ENCODE measurements at regions not wholly inside any gene's neighbourhood (a gene's known extent, or its start where the extent isn't known, plus 50 kb on each side); places are given as distances from the start of the nearest gene placed in this dataset.

DNA sequence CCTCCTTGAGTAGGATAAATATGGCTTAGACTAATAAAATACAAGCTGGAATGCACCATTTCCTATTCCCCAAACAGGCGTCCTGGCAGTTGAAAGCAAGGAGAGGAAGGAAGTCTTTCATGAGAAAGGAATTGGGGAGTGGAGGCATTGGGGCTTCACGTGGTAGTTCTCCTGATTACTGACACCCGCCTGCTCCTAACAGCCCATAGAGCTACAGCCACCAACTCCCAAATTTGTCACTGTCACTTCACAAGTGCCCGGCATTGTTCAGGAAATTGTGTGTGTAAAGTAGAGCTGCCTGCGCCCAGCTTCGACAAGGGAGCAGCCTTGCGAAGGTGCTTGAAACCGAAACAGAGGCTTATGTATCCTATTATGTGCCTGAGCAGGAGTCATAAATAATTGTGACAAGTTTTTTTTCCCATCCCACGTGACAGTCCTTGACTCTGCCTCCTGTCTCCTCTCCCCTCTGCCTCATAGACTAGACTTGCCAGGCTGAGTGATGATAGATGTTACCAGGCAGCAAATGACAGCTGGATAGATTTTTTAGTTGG is 301.7 kb upstream of the ZFP64 start:
- DNase-seq = no peak

DNA sequence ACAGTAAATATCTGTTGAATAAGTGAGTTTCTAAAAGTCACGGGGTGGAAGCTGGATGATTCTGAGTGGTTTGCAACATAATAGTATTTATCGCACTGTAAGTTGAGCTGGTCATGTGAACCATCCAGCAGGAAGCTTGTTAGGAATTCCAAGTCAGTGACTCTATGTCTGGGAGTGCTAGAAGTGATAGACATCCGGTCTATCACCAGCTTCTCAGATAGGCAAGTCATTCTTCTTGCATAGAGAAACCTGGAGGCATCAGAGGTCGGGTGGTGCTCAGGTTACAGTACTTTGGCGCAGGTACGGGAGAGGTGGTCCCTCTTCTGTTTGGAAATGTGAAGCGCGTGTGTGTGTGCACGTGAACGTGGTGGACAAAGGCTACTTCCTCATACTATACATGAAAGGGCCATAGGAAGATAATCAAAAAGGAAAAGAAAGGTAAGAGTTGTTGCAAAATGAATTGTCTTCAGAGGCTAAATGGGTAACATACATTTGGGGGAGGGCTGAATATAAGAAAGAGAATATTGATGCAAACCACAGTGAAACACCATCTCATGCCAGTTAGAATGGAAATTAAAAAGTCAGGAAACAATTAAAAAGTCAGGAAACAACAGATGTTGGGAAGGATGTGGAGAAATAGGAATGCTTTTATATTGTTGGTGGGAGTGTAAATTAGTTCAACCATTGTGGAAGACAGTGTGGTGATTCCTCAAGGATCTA is 299.3 kb upstream of the ZFP64 start:
- DNase-seq = no peak

DNA sequence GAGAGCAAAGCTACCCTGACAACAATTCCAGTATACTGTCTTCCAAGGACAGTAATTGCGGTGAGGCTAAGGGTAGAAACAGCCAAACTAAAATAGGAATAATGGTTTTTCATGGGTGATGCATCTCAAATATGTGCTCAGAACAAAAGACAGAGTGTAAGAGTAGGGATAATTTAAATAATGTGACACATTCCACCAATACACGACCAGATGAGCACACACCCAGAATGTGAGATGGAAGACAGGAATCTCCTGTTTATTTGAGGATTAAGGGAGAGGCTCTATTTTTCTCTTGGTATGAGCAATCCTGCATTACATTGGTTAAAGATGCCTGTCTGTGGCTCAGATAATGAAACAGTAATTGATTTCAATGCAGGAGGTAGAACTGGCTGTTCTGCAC is 292.9 kb upstream of the ZFP64 start:
- no peak for DNase-seq

DNA sequence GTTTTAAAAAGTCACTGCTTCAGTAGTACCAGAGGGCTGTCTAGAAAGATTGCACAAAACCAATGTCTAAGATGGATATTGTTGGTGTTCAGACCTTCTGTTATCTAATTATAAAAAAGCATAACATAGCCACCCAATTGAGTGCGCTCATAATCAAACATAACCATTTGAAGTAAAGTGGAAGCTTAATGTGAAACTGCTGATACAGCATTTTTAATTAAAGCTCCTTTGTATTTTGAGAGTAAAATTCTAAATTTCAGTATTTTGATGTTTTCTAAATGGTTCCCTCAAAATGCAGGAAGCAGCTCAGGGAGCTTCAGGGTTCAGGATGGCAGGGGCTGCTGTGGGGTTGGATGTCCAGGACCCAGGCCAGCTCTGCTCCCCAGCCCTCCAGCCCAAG is 291.8 kb upstream of the ZFP64 start:
- DNase-seq = no peak

DNA sequence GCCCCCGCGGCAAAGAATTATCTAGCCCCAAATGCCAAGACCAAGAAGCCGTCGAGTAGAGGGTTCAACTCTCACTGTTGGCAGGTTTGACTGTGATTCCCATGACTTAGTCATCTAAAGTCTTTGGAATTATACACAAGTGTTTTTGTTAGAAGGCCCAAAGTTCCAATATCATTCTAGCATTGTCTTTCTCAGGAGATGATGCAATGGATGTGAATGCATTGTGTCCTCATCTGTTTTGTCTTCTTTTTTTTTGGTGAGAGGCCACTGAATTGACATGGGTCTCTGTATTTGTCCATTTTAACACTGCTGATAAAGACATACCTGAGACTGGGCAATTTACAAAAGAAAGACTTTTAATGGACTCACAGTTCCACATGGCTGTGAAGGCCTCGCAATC is 290.5 kb upstream of the ZFP64 start:
- no peak for DNase-seq

DNA sequence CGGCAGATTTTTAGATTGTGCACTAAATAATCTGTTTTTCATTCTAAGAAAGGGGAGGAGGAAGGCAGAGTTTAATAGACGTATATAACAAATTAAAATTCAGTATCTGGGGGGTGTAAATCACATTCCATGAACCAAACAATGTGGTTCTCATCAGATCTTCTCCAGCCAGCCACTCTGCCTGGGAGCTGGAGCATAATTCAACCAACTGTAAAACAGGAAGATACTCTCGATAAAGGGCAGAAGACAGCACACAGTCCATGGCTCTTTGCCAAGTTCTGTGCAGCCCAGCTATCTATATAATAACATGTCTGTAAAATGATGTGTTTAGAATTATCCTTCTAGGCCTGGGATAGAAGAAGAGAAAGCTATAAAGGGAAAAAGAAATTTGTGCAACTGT is 289.9 kb upstream of the ZFP64 start:
- DNase-seq = no peak

DNA sequence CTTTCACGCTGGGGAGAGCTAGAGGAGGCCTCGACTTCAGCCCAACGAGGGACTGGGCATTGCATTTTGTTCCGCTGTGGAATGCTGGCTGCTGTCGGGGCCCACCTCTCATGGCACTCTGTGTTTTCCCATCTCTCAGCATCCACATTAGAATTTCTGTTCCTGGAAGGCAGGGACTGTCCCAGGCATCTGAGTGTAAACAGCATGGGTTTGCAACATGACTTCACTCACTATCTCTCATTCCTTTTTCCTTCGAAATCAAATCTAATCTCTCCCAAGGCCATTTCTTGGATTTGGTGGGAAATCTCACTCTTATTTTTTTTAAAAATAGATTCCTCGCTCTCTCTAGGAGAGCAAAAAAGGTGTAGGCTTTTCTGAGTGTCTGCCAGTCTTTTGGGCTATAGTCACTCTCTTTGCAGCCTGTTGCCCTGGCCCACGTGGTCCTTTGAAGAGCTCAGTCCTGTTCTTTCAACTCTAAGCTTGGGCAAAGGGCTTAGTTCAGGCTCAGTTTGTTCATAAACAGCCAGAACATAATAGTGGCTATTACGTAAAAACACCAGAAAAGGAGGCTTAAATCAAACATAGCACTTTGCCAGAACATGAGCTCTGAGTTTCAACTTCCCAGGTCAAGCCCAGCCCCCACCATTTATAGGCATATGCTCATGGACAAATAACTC is 284.6 kb upstream of the ZFP64 start:
- DNase-seq = no peak

DNA sequence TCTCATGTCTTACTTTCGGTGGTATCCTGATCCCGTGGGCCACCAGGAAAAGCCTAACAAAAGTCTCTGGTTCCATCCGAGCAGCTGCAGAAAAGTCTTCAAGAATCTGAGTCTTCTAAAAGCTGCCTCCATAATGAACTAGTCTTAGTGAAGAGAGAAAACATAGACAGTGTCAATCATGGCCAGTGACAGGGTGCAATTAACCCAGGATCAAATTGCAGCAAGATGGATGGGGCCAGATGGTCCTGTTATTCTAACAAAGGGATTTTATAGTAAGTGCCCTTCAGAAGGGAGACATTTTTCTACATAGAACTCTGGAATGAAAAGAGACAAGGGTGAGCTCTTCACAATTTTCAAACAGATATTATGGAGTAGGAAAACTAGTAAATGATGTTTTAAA is 281.6 kb upstream of the ZFP64 start:
- no peak for DNase-seq

DNA sequence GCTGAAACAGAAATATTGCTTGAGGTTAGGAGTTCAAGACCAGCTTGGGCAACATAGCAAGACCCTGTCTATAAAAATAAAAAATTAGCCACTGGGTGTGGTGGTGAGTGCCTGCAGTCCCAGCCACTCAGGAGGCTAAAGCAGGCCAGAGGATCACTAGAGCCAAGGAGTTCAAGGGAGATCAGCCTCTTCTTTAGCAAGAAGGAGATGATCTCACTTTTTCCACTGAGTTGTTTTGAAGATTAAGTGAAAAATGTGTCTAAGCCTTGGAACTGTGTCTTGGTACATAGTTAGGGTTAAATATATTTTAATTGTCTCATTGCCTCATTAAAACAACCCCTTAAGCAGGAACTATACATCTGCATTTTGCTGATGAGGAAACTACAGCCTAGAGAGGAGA is 279.0 kb upstream of the ZFP64 start:
- no peak for DNase-seq

DNA sequence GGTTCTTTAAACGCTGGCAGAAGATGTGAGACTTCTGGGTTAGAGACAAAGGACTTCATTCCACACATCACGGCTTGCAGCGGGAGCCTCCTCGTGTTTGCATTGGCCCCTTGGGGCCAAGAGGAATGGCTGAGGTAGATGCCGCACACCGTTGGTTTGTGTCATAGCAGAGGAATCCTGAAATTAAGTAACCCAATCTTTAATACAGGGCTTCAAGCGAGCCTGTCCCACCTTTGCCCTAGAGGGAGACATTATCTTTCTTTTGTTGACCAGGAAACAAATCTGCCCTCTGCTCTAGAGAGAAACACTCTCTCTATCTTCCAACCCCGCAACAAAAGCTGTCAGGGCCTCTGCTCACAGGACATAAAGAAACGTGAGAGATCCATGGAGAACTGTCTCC is 277.5 kb upstream of the ZFP64 start:
- DNase-seq = no peak

DNA sequence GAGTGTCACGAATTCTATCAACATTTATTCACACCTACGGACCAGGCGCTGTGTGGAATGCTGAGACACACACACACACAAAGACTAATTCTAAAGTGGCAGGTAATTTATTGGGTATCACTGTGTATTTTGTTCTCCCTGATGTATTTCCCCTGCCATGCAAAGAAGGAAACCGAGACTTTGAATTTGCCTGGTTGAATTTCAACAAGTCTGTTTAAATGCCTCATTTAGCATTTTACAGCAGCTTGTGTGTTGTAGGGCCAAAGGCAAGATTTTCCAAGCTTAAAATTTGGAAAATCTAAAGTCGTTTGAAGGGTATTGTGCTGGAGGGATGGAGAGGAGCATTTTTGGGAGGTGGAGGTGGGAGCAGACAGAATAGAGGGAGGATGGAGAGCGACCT is 274.4 kb upstream of the ZFP64 start:
- no peak for DNase-seq

DNA sequence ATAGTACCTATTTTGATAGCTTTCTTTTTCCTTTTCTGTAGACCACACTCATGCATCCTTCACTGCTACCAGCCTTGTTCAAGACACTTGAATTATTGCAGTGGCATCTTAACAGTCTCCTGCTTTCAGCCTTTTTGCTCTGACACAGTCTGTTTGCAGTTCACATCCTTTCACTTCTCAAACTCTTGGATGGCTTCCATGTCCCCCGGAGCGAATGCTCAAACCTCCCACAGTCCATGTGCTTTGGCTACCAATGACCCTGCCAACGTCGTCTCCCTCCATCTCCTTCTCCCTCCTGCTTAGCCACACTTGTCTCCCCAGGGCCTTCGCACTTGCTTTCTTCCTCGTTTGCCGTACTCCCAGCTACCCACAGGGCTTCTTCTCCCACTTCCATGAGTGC is 270.0 kb upstream of the ZFP64 start:
- peak in 1 of 51 donors; percentile 1 for DNase-seq

DNA sequence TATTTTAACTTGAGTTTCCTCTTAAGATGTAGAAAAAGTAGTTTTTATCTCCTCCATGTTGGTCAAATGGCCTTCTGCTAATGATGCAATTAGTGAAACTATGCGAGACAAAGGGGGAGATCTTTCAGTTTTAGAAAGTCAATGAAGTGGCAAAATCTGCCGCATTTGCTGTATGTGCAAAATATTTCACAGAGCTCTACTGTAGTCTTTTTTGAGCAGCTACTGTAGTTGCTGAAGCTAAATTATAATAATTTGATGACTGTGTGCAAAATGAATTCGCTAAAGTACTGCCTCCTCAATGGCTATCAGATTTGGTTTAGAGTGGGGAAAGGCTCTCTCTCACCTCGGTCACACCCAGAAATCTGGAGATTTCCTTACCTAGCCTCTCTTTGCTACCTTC is 267.6 kb upstream of the ZFP64 start:
- DNase-seq = no peak

DNA sequence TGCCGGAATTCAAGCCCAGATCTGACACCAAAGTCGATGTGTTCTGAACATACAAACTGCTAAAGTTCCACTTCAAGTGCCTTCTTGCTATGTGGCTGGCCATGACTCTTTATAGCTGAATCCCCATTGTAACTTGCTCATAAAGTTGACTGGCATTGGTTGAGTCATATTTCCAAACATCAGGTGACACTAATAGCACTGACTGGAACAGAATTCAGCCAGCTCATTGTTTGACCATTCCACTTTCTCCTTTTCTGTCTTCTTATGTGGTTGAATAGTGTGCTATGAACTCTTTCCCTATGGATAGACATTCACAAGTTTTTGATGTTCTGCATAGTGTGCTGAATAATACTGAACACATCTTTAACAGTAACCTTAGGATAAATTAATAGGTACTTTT is 266.2 kb upstream of the ZFP64 start:
- DNase-seq = no peak

DNA sequence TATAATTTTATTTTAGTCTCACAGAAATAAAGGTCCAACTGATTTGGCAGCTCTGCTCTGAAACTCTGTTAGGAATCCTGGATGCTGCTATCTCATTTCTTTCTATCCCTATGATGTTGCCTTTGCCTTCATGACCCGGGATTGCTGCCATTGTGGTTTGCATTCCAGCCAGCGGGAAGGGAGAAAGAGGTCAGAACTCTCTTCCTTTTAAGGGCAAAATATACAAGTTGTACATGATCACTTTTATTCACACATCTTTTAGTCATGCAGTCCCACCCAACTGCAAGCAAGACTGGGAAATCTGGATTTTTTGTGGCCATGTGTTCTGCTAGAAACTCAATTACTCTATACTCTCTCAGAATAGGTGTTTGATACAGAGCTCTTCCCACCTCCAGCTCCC is 263.1 kb upstream of the ZFP64 start:
- DNase-seq = no peak

DNA sequence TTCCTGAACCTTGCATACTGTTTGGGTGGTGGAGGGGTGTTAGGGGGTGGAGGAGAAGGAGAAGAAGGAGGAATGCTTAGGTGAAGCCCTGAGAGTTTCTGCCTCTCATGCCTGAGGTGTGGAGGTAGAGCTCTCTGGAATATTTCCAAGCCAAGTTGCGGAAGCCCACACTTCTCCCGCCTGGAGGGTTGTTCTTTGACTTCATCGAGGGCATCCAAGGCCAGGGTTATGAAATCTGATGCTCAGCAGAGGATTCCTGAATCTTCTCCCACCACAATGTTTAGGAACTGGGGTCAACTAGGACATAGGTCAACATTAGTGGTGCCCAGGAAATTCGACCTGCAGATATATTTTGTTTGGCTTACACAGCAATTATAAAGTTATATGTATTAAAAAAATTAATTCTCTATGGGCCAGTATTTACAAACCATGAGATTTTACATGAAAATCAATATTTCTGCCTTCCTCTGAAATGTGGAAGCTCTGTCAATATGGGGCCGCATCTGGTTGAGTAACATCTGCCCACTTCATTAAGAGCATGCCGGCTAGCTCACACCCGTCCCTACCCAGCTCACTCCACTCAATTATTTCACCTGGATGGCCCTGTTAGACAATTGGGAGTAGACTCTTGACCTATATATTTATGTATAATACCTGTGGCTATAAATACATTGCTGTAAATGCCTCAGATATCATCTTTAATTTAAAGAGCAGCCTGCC is 257.1 kb upstream of the ZFP64 start:
- no peak for DNase-seq

DNA sequence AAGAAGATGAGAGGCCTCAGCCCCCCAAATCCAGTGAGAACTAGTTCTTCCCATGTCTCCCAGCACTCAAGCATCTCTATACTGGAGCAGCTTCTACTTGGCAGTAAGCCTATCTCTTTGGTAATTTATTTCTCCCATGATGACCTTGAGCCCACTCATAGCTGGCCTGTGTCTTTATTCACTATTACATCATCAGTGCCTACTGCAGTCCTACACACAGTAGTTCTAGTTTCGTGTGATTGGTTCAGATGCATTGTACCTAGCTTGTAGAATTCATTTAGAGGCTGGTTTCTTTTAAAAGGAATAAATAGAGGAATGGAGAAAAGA is 255.6 kb upstream of the ZFP64 start:
- DNase-seq = no peak

DNA sequence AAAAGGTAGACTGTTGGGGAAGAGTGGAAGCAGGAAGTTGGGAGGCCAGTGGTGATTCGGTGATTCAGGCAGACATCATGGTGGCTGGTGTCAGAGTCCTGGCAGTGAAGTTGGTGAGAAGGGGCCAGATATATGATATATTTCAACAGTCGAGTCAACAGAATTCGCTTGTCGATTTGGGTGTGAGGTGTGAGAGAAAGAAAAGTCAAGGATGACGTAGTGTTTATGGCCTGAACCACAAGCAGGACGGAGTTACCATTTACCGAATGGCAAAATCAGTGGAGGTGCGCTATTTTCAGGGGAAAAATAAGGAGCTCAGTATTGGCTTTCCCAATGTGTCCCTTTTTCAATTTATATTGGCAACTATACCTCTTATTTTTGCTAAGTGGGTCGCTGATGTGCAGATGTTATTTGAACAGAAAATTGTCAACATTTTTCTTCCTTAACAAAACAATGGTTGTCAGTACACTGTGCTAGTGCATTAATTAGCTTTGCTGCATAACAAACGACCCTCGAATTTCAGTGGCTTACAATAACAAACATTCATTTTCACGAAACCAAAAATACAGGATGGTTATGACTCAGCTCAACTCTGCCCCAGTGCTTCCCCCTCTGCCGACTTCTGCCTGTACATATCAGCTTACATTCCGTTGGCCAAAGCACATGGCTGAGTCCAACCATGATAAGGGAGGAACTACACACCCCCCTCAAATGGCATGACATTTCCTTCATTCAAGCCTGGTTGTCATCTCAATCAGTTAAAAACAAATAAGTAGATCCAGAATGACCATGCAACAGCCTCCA is 255.0 kb upstream of the ZFP64 start:
- DNase-seq = no peak

DNA sequence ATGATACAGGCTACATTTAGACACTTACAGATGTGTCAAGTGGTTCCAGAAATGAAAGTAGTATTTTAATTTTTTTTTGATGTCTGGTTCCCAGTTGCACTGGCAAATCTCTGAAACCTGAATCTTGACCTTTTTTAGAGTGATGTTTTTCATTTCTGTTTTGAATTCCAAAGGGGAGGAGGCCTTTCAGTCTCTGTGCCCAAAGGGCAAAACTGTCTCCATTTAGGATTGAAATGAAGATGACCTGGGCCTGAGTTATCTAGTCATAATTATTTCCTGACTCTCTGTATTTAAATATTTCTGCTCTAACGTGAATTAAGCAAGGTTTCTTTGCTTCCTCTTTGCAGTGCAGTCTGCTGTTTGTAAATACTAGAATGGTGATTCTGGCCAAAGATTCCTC is 252.9 kb upstream of the ZFP64 start:
- DNase-seq = no peak

DNA sequence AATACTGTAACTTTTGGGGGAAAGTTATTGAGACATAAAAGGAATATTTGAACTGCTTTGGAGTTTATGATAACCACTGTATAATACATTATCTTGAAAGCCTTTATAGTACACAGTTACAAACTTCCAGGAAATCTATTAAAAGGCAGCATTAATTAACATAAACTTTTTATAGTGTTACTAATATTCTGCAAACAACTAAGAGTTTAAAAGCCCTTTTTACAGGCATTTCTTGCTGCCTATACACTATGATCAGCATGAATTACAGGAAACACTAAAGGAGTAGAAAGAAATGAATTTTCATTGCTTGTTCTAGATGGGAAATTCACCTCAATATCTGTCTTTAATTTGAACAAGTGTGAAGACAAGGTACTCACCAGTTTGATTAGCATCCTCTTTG is 252.3 kb upstream of the ZFP64 start:
- no peak for DNase-seq

DNA sequence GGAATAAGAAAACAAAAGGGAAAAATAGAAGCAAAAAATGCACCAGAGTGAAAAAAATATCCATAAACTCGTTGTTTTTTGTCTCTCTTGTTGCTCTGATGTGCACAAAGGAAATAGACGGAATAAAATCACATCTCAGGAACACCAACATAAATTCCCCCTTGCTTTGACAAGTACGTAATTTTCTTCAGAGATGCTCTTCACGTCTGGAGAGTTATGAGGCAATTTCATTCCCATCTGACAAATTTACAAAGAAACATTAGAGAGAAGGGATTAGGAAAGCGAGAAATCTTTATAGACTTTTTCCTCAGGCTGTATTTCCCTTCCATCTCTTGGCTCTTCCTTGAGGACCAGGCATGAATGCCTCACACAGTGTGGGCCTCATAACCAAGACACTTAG is 250.1 kb upstream of the ZFP64 start:
- no peak for DNase-seq

DNA sequence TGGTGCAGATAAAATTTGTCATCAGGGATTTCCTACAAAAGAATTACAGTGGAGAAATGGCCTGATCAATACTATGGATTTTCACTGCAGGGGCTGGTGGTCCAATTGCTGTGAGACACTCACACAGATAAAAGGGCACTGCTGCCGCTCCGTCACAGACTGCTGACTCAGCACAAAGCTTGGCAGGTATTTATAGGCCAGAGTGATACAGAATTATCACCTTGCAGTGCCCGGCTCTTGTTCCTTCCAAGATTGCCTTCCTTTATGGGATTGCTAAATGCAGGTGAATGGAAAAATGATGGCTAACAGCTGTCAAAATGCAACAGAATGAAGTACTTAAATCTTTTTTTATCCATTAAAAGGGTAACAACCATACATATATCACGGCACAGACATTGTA is 247.8 kb upstream of the ZFP64 start:
- no peak for DNase-seq
